A673 (cell line): ENCODE measurements at regions not wholly inside any gene's neighbourhood (a gene's known extent, or its start where the extent isn't known, plus 50 kb on each side); places are given as distances from the start of the nearest gene placed in this dataset.

Experiments
- EZH2 ChIP-seq: fragments of 200-600 bp; sonication (generic); IDR thresholded peaks from 2 replicates; pipeline ENCODE4 v1.6.1; 2017; ENCODE audit warnings: borderline replicate concordance, low read depth, mild to moderate bottlenecking, mixed read lengths, antibody characterized with exemption, low read length; ENCODE audit not compliant: poor library complexity, severe bottlenecking
- TF ChIP-seq, protein P1 (sequence below): fragments of 300-800, 200-600 bp; sonication (generic); conservative IDR thresholded peaks from 2 replicates; pipeline ENCODE4 v1.5.1; 2017; ENCODE audit warnings: low read depth, mild to moderate bottlenecking, antibody characterized with exemption, low read length, moderate library complexity, mixed read lengths

GRCh38 chr11:110795112-110795624, 82.9 kb upstream of the ARHGAP20 start:
- TF ChIP-seq, protein P1, sequence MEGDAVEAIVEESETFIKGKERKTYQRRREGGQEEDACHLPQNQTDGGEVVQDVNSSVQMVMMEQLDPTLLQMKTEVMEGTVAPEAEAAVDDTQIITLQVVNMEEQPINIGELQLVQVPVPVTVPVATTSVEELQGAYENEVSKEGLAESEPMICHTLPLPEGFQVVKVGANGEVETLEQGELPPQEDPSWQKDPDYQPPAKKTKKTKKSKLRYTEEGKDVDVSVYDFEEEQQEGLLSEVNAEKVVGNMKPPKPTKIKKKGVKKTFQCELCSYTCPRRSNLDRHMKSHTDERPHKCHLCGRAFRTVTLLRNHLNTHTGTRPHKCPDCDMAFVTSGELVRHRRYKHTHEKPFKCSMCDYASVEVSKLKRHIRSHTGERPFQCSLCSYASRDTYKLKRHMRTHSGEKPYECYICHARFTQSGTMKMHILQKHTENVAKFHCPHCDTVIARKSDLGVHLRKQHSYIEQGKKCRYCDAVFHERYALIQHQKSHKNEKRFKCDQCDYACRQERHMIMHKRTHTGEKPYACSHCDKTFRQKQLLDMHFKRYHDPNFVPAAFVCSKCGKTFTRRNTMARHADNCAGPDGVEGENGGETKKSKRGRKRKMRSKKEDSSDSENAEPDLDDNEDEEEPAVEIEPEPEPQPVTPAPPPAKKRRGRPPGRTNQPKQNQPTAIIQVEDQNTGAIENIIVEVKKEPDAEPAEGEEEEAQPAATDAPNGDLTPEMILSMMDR: no peak
- no peak for TF ChIP-seq EZH2
